Naive thymus-derived CD8-positive, alpha-beta T cell (primary cell): ENCODE measurements at regions not wholly inside any gene's neighbourhood (a gene's known extent, or its start where the extent isn't known, plus 50 kb on each side); places are given as distances from the start of the nearest gene placed in this dataset.

Source experiments
- ATAC-seq, 2 donors: fragments of 150-1000 bp; cut with Tn5 transposase in 1 of 2; sonication (Bioruptor Pico), chemical (Tn5 transposase) in 1 of 2; 1 replicate in 1 of 2; 2 replicates in 1 of 2; pipeline ENCODE4 v1.10.0; 2021; ENCODE audit warnings: mild to moderate bottlenecking in 2 of 2, moderate library complexity in 2 of 2
- POLR2A ChIA-PET: fragments of 350-600 bp; sonication (Branson Sonifier 250); formaldehyde crosslinking; loops from one replicate; lab custom pipeline; 2021; ENCODE audit warnings: antibody characterized with exemption; lab: Charles Lee
- DNase-seq, 10 donors: peaks; one replicate each; pipeline versions ENCODE4 v3.0.0 to v3.0.0-alpha.2; 2020 to 2022
- H3K27ac Mint-ChIP-seq, 10 donors: one replicate each; pipeline ENCODE4 v1.8.0; 2020 to 2022; ENCODE audit warnings: mild to moderate bottlenecking in 10 of 10, mixed read lengths in 10 of 10, moderate library complexity in 4 of 10, inconsistent platforms in 1 of 10
- H3K27me3 Mint-ChIP-seq, 5 donors: one replicate each; pipeline ENCODE4 v1.8.0; 2021 to 2022; ENCODE audit warnings: mixed read lengths in 5 of 5
- H3K36me3 Mint-ChIP-seq, 3 donors: one replicate each; pipeline ENCODE4 v1.8.0; 2020 to 2022; ENCODE audit warnings: mixed read lengths in 3 of 3, mild to moderate bottlenecking in 2 of 3, inconsistent platforms in 1 of 3
- H3K4me1 Mint-ChIP-seq, 4 donors: one replicate each; pipeline ENCODE4 v1.8.0; 2021 to 2022; ENCODE audit warnings: mixed read lengths in 4 of 4
- H3K4me3 Mint-ChIP-seq, 10 donors: one replicate each; pipeline ENCODE4 v1.8.0; 2020 to 2022; ENCODE audit warnings: mild to moderate bottlenecking in 10 of 10, mixed read lengths in 10 of 10, moderate library complexity in 6 of 10, inconsistent platforms in 1 of 10
- H3K9me3 Mint-ChIP-seq, 9 donors: one replicate each; pipeline ENCODE4 v1.8.0; 2020 to 2022; ENCODE audit warnings: mixed read lengths in 9 of 9, mild to moderate bottlenecking in 3 of 9, inconsistent platforms in 1 of 9, moderate library complexity in 1 of 9

DNA sequence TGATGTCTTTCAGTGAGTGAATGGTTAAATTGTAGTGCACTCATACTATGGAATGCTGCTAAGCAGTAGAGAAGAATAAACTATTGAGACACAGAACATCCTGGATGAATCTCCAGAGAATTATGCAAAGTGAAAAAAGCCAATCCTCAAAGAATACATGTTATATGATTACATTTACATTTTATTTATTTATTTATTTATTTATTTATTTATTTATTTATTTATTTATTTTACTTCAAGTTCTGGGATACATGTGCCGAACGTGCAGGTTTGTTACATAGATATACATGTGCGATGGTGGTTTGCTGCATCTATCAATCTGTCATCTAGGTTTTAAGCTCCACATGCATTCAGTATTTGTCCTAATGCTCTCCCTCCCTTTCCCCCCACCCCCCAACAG lies 175.8 kb upstream of the VGLL2 start:
- peaks cover 5 to 32% (median 9%) of the 10 kb centered on the region in 9 donors for H3K9me3 Mint-ChIP-seq

DNA sequence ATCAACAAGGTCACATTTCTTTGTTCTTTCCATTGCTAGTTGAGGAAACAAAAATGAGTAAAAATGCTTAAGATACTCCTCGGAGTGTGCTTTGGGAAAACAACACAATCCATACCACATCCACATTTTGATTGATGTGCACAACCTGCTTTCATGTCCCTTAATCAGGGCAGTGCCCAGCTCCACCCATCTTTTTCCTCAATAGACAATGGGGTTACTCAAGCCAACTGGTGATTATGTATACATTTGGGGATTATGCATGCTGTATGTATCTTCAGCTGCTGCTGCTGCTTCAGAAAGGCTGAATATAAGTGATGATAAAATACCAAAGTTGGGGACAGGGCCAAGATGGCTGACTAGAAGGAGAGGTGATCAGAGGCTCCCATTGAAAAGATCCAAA lies 155.2 kb upstream of the VGLL2 start:
- Mint-ChIP-seq H3K4me3 (no peak overlapping the region), H3K9me3 (peaks cover 5 to 53% (median 9%) of the 10 kb centered on the region in 9 donors), H3K36me3 (peaks cover 0 to 7% (median 0%) of the 10 kb centered on the region in 3 donors), H3K27ac (no peak overlapping the region), H3K27me3 (peaks cover 0 to 10% (median 0%) of the 10 kb centered on the region in 5 donors), H3K4me1 (no peaks in the 10 kb centered on the region)
- ATAC-seq (no peak), DNase-seq (no peak)
- POLR2A ChIA-PET: no interaction called here

More for the DNA sequence above, 175.8 kb upstream of the VGLL2 start:
- POLR2A ChIA-PET: no interaction called here
- Mint-ChIP-seq H3K27me3 (no peaks in the 10 kb centered on the region), H3K27ac (no peak overlapping the region), H3K36me3 (peaks cover 0 to 4% (median 0%) of the 10 kb centered on the region in 3 donors), H3K4me1 (no peaks in the 10 kb centered on the region), H3K4me3 (no peak overlapping the region)
- DNase-seq: no peak
- ATAC-seq: no peak

GRCh38 chr6:117110737-117111136 lies 154.6 kb upstream of the VGLL2 start:
- Mint-ChIP-seq H3K36me3 (peaks cover 0 to 7% (median 0%) of the 10 kb centered on the region in 3 donors), H3K9me3 (peaks cover 5 to 53% (median 10%) of the 10 kb centered on the region in 9 donors), H3K27ac (no peak overlapping the region), H3K4me1 (no peaks in the 10 kb centered on the region), H3K4me3 (no peak overlapping the region), H3K27me3 (peaks cover 0 to 10% (median 0%) of the 10 kb centered on the region in 5 donors)
- no peak for DNase-seq
- no peak for ATAC-seq
- POLR2A ChIA-PET: no interaction called here

DNA sequence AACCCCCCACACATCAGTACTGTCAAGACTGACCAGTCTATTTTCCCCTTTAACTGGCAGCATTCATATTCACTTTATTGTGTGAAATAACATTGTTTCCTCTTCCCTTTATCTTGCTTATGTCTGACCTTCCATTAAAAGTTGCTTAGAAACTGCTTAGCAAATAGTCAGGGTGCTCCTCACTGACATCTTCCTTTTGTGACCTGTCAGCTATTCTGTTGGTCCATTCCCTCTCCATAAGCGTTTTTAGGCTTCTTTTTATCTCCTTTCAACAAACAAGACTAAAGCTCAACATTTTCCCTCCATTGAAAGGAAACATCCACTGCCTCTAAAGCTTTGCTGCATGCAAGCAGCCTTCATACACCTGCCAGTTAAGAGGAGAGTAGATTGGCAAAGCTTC lies 147.7 kb upstream of the VGLL2 start:
- ATAC-seq (no peak), DNase-seq (no peak)
- POLR2A ChIA-PET: no interaction called here
- Mint-ChIP-seq H3K27ac (no peak overlapping the region), H3K27me3 (no peaks in the 10 kb centered on the region), H3K4me1 (no peaks in the 10 kb centered on the region), H3K36me3 (no peaks in the 10 kb centered on the region), H3K9me3 (peaks cover 0 to 25% (median 8%) of the 10 kb centered on the region in 9 donors), H3K4me3 (no peak overlapping the region)

DNA sequence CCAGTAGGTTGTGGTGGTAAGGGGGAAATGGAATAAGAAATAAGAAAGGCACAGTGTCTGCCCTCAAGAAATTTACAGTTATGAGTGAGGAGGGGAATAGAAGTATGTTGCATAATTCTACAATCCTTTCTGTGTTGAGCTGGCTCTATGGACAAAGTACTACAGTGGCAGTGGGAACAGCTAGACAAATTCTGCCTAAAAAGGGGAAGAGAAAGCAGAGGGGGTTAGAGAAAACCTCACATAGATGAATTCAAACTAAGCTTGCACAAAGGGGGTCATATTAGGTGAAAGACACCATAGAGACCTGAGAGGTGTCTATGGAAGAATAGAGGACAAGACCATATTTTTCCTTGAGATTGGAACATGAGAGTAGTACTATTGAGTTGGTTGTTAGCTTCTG lies 146.9 kb upstream of the VGLL2 start:
- POLR2A ChIA-PET: no interaction called here
- Mint-ChIP-seq H3K36me3 (no peaks in the 10 kb centered on the region), H3K4me1 (no peaks in the 10 kb centered on the region), H3K27ac (no peak overlapping the region), H3K9me3 (peaks cover 0 to 26% (median 8%) of the 10 kb centered on the region in 9 donors), H3K27me3 (no peaks in the 10 kb centered on the region), H3K4me3 (no peak overlapping the region)
- ATAC-seq (no peak), DNase-seq (no peak)

DNA sequence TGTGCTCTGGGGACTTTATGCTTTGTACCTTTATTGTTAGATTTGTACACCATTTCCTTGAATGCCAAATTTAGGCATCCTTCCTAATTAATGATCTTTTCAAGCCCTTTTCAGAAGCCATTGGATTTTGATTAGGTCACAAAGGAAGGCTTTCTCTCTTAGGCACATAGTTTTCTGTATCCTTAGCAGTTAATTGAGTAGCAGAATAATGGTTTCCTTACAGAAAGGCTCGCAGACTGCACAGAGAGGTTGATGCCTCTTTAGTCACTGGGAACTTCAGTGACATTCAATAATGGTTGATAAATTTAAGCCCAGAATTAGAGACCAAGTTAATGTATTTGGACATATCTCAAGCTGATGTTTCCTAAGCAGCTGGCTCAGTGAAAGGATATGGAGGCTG lies 139.1 kb upstream of the VGLL2 start:
- Mint-ChIP-seq H3K27me3 (peaks cover 0 to 4% (median 0%) of the 10 kb centered on the region in 5 donors), H3K4me3 (no peak overlapping the region), H3K27ac (no peak overlapping the region), H3K36me3 (no peaks in the 10 kb centered on the region), H3K9me3 (peaks cover 0 to 6% (median 3%) of the 10 kb centered on the region in 9 donors), H3K4me1 (no peaks in the 10 kb centered on the region)
- no peak for DNase-seq
- ATAC-seq: no peak
- POLR2A ChIA-PET: no interaction called here

DNA sequence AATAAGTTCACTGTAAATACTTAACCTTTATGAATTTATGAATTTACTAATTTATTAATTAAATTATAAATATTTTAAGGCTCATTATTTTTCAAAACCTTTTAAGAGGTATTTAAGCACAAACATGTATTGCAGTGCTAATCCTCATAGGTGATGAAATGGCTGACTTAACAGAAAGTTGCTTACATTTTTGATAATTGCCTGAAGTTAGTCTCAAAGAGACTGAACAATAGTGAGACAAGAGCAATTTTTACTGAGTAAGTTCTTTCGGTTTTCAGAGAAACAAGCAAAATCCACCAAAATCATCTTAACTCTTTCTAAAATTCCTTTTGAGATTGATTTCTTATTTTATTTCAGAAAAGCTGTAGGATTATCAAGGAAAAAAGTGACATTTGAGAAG lies 137.3 kb upstream of the VGLL2 start:
- POLR2A ChIA-PET: no interaction called here
- Mint-ChIP-seq H3K36me3 (no peaks in the 10 kb centered on the region), H3K4me1 (no peaks in the 10 kb centered on the region), H3K4me3 (no peak overlapping the region), H3K27me3 (peaks cover 0 to 4% (median 0%) of the 10 kb centered on the region in 5 donors), H3K9me3 (peaks cover 0 to 5% (median 0%) of the 10 kb centered on the region in 9 donors), H3K27ac (no peak overlapping the region)
- DNase-seq (no peak), ATAC-seq (no peak)

DNA sequence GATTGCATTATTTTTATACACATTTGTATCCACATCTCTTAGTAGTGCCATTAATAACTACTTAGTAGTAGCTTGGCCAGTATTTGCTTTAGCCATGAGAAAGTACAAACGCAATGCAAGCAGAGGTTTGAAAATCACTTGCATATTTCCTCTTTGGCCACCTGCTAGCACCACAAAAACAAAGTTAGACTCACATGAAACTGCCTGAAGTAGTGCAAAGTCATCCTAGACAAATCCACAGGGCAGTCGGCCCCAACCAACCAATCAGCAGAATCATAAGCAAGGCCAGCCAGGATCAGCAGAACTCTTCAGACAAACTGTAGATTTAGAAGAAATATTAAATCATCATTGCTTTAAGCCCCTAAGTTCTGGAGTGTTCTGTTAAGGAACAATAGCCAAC lies 135.2 kb upstream of the VGLL2 start:
- ATAC-seq: no peak
- Mint-ChIP-seq H3K9me3 (peaks cover 0 to 2% (median 0%) of the 10 kb centered on the region in 9 donors), H3K4me1 (no peaks in the 10 kb centered on the region), H3K4me3 (no peak overlapping the region), H3K27ac (no peak overlapping the region), H3K27me3 (no peaks in the 10 kb centered on the region), H3K36me3 (no peaks in the 10 kb centered on the region)
- DNase-seq: no peak
- POLR2A ChIA-PET: no interaction called here

DNA sequence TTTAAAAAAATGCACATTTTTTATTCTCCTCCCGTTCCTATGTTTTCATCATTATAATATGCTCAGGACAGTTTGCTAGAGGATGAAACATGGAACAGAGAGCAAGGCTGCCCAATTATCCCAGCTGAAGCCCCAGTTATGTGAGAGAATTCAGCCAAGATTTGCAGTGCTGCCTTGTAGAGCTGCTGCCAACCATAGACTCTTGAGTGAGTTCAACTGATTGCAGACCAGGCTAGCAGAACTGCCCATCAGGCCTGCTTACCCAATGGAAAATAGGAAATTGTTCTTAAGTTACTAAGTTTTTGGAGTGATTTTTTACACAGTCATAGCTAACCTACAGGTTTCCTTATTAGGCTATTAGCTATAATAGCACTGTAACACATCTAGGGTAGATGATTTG lies 128.7 kb upstream of the VGLL2 start:
- no peak overlapping the region for H3K27ac Mint-ChIP-seq
- H3K4me3 Mint-ChIP-seq: no peak overlapping the region
- peaks cover 0 to 4% (median 0%) of the 10 kb centered on the region in 5 donors for H3K27me3 Mint-ChIP-seq
- DNase-seq (no peak), ATAC-seq (no peak)
- no peaks in the 10 kb centered on the region for H3K4me1 Mint-ChIP-seq
- no peaks in the 10 kb centered on the region for H3K36me3 Mint-ChIP-seq
- POLR2A ChIA-PET: no interaction called here
- H3K9me3 Mint-ChIP-seq: peaks cover 0 to 7% (median 0%) of the 10 kb centered on the region in 9 donors

- no peaks in the 10 kb centered on the region for H3K36me3 Mint-ChIP-seq
- no peak for ATAC-seq
Measured at GRCh38 chr6:117137711-117138110, 127.6 kb upstream of the VGLL2 start.

DNA sequence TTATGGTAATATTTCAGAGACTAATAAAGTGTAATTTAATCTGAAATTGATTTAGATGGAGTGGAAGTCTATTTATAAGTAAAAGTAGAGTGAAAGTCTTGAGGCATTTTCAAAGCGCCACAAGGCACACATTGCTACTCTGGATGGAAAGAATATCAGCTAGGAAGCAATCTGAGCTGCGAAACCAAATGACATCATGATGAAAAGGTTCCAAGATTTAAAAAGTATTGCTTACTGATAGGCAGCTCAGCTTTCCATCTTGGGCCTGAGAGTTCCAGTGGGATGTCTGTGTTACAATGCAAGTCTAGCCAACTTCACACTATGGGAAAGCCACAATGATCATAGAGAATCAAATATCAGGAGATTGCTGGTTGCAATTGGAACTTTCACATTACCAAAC lies 126.9 kb upstream of the VGLL2 start:
- peaks cover 0 to 8% (median 0%) of the 10 kb centered on the region in 9 donors for H3K9me3 Mint-ChIP-seq
- H3K27ac Mint-ChIP-seq: no peak overlapping the region
- ATAC-seq (no peak), DNase-seq (no peak)
- H3K4me1 Mint-ChIP-seq: no peaks in the 10 kb centered on the region
- H3K4me3 Mint-ChIP-seq: no peak overlapping the region
- peaks cover 0 to 5% (median 0%) of the 10 kb centered on the region in 5 donors for H3K27me3 Mint-ChIP-seq
- POLR2A ChIA-PET: no interaction called here
- no peaks in the 10 kb centered on the region for H3K36me3 Mint-ChIP-seq

More at GRCh38 chr6:117137711-117138110, 127.6 kb upstream of the VGLL2 start:
- DNase-seq: no peak
- Mint-ChIP-seq H3K9me3 (peaks cover 0 to 7% (median 0%) of the 10 kb centered on the region in 9 donors), H3K4me3 (no peak overlapping the region), H3K27ac (no peak overlapping the region), H3K4me1 (no peaks in the 10 kb centered on the region), H3K27me3 (peaks cover 0 to 5% (median 0%) of the 10 kb centered on the region in 5 donors)
- POLR2A ChIA-PET: no interaction called here

- H3K36me3 Mint-ChIP-seq: no peaks in the 10 kb centered on the region
- H3K9me3 Mint-ChIP-seq: peaks cover 0 to 11% (median 2%) of the 10 kb centered on the region in 9 donors
- no peak for DNase-seq
- ATAC-seq: no peak
- H3K27ac Mint-ChIP-seq: no peak overlapping the region
- H3K4me1 Mint-ChIP-seq: no peaks in the 10 kb centered on the region
- POLR2A ChIA-PET: no interaction called here
- peaks cover 0 to 5% (median 0%) of the 10 kb centered on the region in 5 donors for H3K27me3 Mint-ChIP-seq
- no peak overlapping the region for H3K4me3 Mint-ChIP-seq
Measured at GRCh38 chr6:117138920-117139319, 126.4 kb upstream of the VGLL2 start.

GRCh38 chr6:117142142-117142541 lies 123.2 kb upstream of the VGLL2 start:
- POLR2A ChIA-PET: no interaction called here
- peaks cover 0 to 9% (median 0%) of the 10 kb centered on the region in 5 donors for H3K27me3 Mint-ChIP-seq
- no peaks in the 10 kb centered on the region for H3K4me1 Mint-ChIP-seq
- peaks cover 0 to 25% (median 8%) of the 10 kb centered on the region in 9 donors for H3K9me3 Mint-ChIP-seq
- DNase-seq (no peak), ATAC-seq (no peak)
- H3K27ac Mint-ChIP-seq: no peak overlapping the region
- H3K36me3 Mint-ChIP-seq: peaks cover 0 to 7% (median 0%) of the 10 kb centered on the region in 3 donors
- H3K4me3 Mint-ChIP-seq: no peak overlapping the region

DNA sequence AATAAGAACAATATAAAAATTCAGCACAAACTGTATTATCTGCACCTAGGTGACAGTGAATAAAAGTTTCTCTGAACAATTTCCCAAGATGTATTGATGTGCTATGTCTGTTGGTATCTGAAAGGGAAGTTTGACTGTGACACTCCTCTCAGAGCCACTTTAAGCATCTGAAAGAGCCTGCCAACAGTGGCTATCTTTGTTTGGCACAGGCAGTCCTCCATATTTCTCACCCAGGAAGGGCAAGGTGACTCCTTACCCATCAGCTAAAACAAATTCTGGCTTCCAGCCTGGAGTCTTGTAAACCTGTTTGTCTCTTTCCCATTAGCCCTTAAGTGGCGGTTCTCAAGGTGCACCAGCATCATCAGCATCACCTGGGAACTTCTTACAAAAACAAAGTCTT lies 122.4 kb upstream of the VGLL2 start:
- DNase-seq (no peak), ATAC-seq (no peak)
- POLR2A ChIA-PET: no interaction called here
- Mint-ChIP-seq H3K36me3 (peaks cover 0 to 7% (median 0%) of the 10 kb centered on the region in 3 donors), H3K9me3 (peaks cover 0 to 19% (median 8%) of the 10 kb centered on the region in 9 donors), H3K27ac (no peak overlapping the region), H3K27me3 (peaks cover 0 to 9% (median 0%) of the 10 kb centered on the region in 5 donors), H3K4me1 (no peaks in the 10 kb centered on the region), H3K4me3 (no peak overlapping the region)
